IMR-90 (cell line): ENCODE measurements at regions not wholly inside any gene's neighbourhood (a gene's known extent, or its start where the extent isn't known, plus 50 kb on each side); places are given as distances from the start of the nearest gene placed in this dataset.
A peak's percentile ranks its signal among the peaks of the same experiment; 100 is the strongest.

Experiments used
- ATAC-seq: fragments of 200-7000 bp; cut with Tn5 transposase; 2 replicates; pipeline ENCODE4 v1.9.1; 2020; ENCODE audit warnings: low read depth, mild to moderate bottlenecking, moderate library complexity
- BruUV-seq: library from RNA; stranded (reverse); fragments of 400-500 nt; replicated peaks from 2 replicates; lab custom pipeline; 2021; lab: Mats Ljungman, UMichigan
- CTCF ChIA-PET: fragments of 300-600 bp; formaldehyde crosslinking; extraction: SDS; loops from one replicate; lab custom pipeline; 2021; ENCODE audit warnings: antibody characterized with exemption; lab: Yijun Ruan, JAX
- POLR2A ChIA-PET: fragments of 300-600 bp; sonication (Branson Sonifier 250); formaldehyde crosslinking; loops from one replicate; lab custom pipeline; 2022; ENCODE audit warnings: antibody characterized with exemption; ENCODE audit not compliant: unreplicated experiment; lab: Charles Lee
- DNase-seq: peaks from one replicate; pipeline ENCODE4 v3.0.0; 2013
- H2AFZ ChIP-seq: replicated peaks from 2 replicates; pipeline ENCODE3; 2013; ENCODE audit warnings: low read length, mild to moderate bottlenecking; ENCODE audit not compliant: poor library complexity
- H2AK5ac ChIP-seq: 2 replicates; pipeline ENCODE4 v1.6.1; 2013; ENCODE audit warnings: low read depth, low read length, inconsistent platforms
- H2AK9ac ChIP-seq: replicated peaks from 2 replicates; pipeline ENCODE3; 2013; ENCODE audit warnings: mild to moderate bottlenecking, low read depth, low read length, moderate library complexity; ENCODE audit not compliant: poor library complexity
- H2BK120ac ChIP-seq: 2 replicates; pipeline ENCODE4 v1.6.1; 2013; ENCODE audit warnings: low read depth, low read length, inconsistent platforms
- H2BK15ac ChIP-seq: 3 replicates; pipeline ENCODE4 v1.6.1; 2013; ENCODE audit warnings: low read depth, low read length, inconsistent platforms
- H2BK20ac ChIP-seq: 2 replicates; pipeline ENCODE4 v1.6.1; 2013; ENCODE audit warnings: low read depth, mild to moderate bottlenecking, inconsistent platforms, low read length, moderate library complexity
- H2BK5ac ChIP-seq: 2 replicates; pipeline ENCODE4 v1.6.1; 2013; ENCODE audit warnings: mild to moderate bottlenecking, low read depth, low read length, inconsistent platforms; ENCODE audit not compliant: poor library complexity, severe bottlenecking
- H3K14ac ChIP-seq: replicated peaks from 2 replicates; pipeline ENCODE4 v1.6.1; 2013; ENCODE audit warnings: low read depth, low read length, inconsistent platforms
- H3K18ac ChIP-seq: 2 replicates; pipeline ENCODE4 v1.6.1; 2013; ENCODE audit warnings: low read depth, low read length, control low read depth
- H3K23ac ChIP-seq: 2 replicates; pipeline ENCODE4 v1.6.1; 2013; ENCODE audit warnings: low read depth, low read length, inconsistent platforms
- H3K27ac ChIP-seq: 2 replicates; pipeline ENCODE4 v1.5.1; 2013; ENCODE audit warnings: mild to moderate bottlenecking, control low read depth, low read length; ENCODE audit not compliant: insufficient read depth
- H3K27me3 ChIP-seq: 2 replicates; pipeline ENCODE4 v1.6.1; 2013; ENCODE audit warnings: low read length; ENCODE audit not compliant: control insufficient read depth, insufficient read depth
- H3K36me3 ChIP-seq: 2 replicates; pipeline ENCODE4 v1.6.1; 2013; ENCODE audit warnings: low read length, mixed read lengths; ENCODE audit not compliant: control insufficient read depth, insufficient read depth
- H3K4ac ChIP-seq: 2 replicates; pipeline ENCODE4 v1.6.1; 2013; ENCODE audit warnings: low read depth, low read length, inconsistent platforms
- H3K4me1 ChIP-seq: 2 replicates; pipeline ENCODE4 v1.6.1; 2013; ENCODE audit warnings: low read length, mixed read lengths; ENCODE audit not compliant: control insufficient read depth, insufficient read depth
- H3K4me2 ChIP-seq: 2 replicates; pipeline ENCODE4 v1.6.1; 2013; ENCODE audit warnings: low read depth, mild to moderate bottlenecking, control low read depth, low read length, moderate library complexity
- H3K4me3 ChIP-seq: 2 replicates; pipeline ENCODE4 v1.5.1; 2013; ENCODE audit warnings: low read depth, mild to moderate bottlenecking, control low read depth, low read length, moderate library complexity; ENCODE audit not compliant: insufficient read depth
- H3K56ac ChIP-seq: 2 replicates; pipeline ENCODE4 v1.6.1; 2013; ENCODE audit warnings: low read length, inconsistent platforms; ENCODE audit not compliant: insufficient read depth; ENCODE audit errors: extremely low read depth
- H3K79me1 ChIP-seq, 2 experiments: 2 replicates each; pipeline ENCODE4 v1.6.1; 2013; ENCODE audit warnings: low read length in 2 of 2, inconsistent platforms in 1 of 2, low read depth in 1 of 2
- H3K9ac ChIP-seq: 2 replicates; pipeline ENCODE4 v1.6.1; 2013; ENCODE audit warnings: low read depth, low read length, control low read depth
- H3K9me1 ChIP-seq: 2 replicates; pipeline ENCODE4 v1.6.1; 2013; ENCODE audit warnings: low read length, inconsistent platforms; ENCODE audit not compliant: insufficient read depth
- H3K9me3 ChIP-seq: 2 replicates; pipeline ENCODE4 v1.6.1; 2013; ENCODE audit warnings: low read length; ENCODE audit not compliant: control insufficient read depth, insufficient read depth
- H4K20me1 ChIP-seq: 2 replicates; pipeline ENCODE4 v1.6.1; 2013; ENCODE audit warnings: low read length, inconsistent platforms; ENCODE audit not compliant: insufficient read depth
- H4K5ac ChIP-seq: 2 replicates; pipeline ENCODE4 v1.6.1; 2013; ENCODE audit warnings: mild to moderate bottlenecking, low read depth, low read length, control low read depth
- H4K8ac ChIP-seq, 2 experiments: 2 replicates each; pipeline ENCODE4 v1.6.1; 2013; ENCODE audit warnings: low read depth in 2 of 2, low read length in 2 of 2, control low read depth in 1 of 2, inconsistent platforms in 1 of 2
- H4K91ac ChIP-seq: 2 replicates; pipeline ENCODE4 v1.6.1; 2013; ENCODE audit warnings: low read depth, low read length, inconsistent platforms; ENCODE audit not compliant: insufficient read depth
- CEBPB ChIP-seq: IDR thresholded peaks from 2 replicates; pipeline ENCODE4 v1.6.1; 2012; ENCODE audit warnings: low read depth, low read length, improper control_type of control experiment
- FOS ChIP-seq: fragments of 150-350 bp; IDR thresholded peaks from 2 replicates; pipeline ENCODE4 v1.6.1; 2016; ENCODE audit warnings: low read depth, low read length
- MAFK ChIP-seq: IDR thresholded peaks from 2 replicates; pipeline ENCODE4 v1.6.1; 2012; ENCODE audit warnings: low read depth, low read length, improper control_type of control experiment
- MXI1 ChIP-seq: IDR thresholded peaks from 2 replicates; pipeline ENCODE4 v1.6.1; 2012; ENCODE audit warnings: low read depth, mild to moderate bottlenecking, low read length, moderate library complexity, borderline replicate concordance
- RAD21 ChIP-seq: IDR thresholded peaks from 2 replicates; pipeline ENCODE4 v1.6.1; 2012; ENCODE audit warnings: low read length, improper control_type of control experiment
- SMC3 ChIP-seq: fragments of 150-350 bp; IDR thresholded peaks from 2 replicates; pipeline ENCODE4 v1.6.1; 2016; ENCODE audit warnings: low read depth, mild to moderate bottlenecking, antibody characterized with exemption, low read length, moderate library complexity
- WGBS, 2 experiments: methylation state at CpG; one replicate each; pipeline versions ENCODE4 v1.1.5 to v1.1.7; 2013; ENCODE audit warnings: missing lambda C conversion rate in 2 of 2; ENCODE audit not compliant: insufficient read length in 1 of 2; ENCODE audit errors: extremely low coverage in 2 of 2; 5-methylcytosine and 5-hydroxymethylcytosine counted together
- dilution Hi-C: fragments of 300-500 bp; cut with HindIII; formaldehyde crosslinking; loops from one replicate; pipeline ENCODE4 v1.14.3; 2018; ENCODE audit warnings: low sequenced_read_pairs; ENCODE audit not compliant: unreplicated experiment
- in situ Hi-C: fragments of 300-500 bp; cut with MboI; formaldehyde crosslinking; loops from 3 replicates; pipeline ENCODE4 v1.14.3; 2019; ENCODE audit warnings: low sequenced_read_pairs, inconsistent platforms, mixed read lengths
- intact Hi-C: fragments of 100-400 bp; cut with micrococcal nuclease; formaldehyde crosslinking; loops from 2 replicates; pipeline ENCODE4 v1.10.0; 2022
- TF ChIP-seq, protein P1 (sequence below): conservative IDR thresholded peaks from 2 replicates; pipeline ENCODE4 v1.5.1; 2012; ENCODE audit warnings: mild to moderate bottlenecking, low read depth, low read length, improper control_type of control experiment
- TF ChIP-seq, protein P2 (sequence below): fragments of 150-350 bp; IDR thresholded peaks from 2 replicates; pipeline ENCODE4 v1.6.1; 2016; ENCODE audit warnings: low read depth, mild to moderate bottlenecking, low read length, moderate library complexity, borderline replicate concordance

DNA sequence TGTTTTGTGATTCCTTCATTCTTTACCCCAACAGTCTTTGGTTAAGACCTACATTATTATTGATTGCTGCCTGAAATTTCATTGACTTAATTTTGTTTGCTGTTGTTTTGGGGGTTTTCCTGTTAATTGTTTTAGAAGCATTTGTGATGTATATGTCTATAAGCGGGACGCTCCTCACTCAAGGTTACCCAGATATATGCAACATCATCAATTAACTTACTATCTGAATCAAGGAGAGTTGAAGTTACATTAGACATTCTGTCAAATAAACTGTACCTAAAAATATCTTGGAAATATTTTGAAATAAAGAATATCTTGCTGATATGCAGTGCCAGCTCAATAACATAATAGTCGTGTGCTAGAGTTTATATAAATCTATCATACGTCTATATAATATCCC, 125.9 kb upstream of the CDH18 start:
- no peak overlapping the region for H2AFZ ChIP-seq
- no CpG with 5 or more reads among the region's 4 CpGs for WGBS, 2 experiments
- no peak overlapping the region for H3K4me3 ChIP-seq
- no peak overlapping the region for H3K14ac ChIP-seq
- peaks cover 2% of the 10 kb centered on the region; the same call in 1 of the 2 replicates for H3K9me3 ChIP-seq
- H4K91ac ChIP-seq, result no peak overlapping the region
- H3K23ac ChIP-seq, result no peak overlapping the region
- no peak overlapping the region for H3K9ac ChIP-seq
- in situ Hi-C loops, result no loop called here
- no peak overlapping the region for H3K4me2 ChIP-seq
- no peak overlapping the region for H4K5ac ChIP-seq
- H3K4me1 ChIP-seq, result no peaks in the 10 kb centered on the region
- no peak overlapping the region for H2BK20ac ChIP-seq
- no TSS peak for BruUV-seq
- TF ChIP-seq, protein P1, sequence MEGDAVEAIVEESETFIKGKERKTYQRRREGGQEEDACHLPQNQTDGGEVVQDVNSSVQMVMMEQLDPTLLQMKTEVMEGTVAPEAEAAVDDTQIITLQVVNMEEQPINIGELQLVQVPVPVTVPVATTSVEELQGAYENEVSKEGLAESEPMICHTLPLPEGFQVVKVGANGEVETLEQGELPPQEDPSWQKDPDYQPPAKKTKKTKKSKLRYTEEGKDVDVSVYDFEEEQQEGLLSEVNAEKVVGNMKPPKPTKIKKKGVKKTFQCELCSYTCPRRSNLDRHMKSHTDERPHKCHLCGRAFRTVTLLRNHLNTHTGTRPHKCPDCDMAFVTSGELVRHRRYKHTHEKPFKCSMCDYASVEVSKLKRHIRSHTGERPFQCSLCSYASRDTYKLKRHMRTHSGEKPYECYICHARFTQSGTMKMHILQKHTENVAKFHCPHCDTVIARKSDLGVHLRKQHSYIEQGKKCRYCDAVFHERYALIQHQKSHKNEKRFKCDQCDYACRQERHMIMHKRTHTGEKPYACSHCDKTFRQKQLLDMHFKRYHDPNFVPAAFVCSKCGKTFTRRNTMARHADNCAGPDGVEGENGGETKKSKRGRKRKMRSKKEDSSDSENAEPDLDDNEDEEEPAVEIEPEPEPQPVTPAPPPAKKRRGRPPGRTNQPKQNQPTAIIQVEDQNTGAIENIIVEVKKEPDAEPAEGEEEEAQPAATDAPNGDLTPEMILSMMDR, result no peak
- no peak for TF ChIP-seq FOS
- TF ChIP-seq SMC3, result no peak
- TF ChIP-seq RAD21, result no peak
- TF ChIP-seq CEBPB, result no peak
- TF ChIP-seq, protein P2, sequence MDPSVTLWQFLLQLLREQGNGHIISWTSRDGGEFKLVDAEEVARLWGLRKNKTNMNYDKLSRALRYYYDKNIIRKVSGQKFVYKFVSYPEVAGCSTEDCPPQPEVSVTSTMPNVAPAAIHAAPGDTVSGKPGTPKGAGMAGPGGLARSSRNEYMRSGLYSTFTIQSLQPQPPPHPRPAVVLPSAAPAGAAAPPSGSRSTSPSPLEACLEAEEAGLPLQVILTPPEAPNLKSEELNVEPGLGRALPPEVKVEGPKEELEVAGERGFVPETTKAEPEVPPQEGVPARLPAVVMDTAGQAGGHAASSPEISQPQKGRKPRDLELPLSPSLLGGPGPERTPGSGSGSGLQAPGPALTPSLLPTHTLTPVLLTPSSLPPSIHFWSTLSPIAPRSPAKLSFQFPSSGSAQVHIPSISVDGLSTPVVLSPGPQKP, result no peak
- TF ChIP-seq MAFK, result 0 out of 2 replicates have a peak, but pooled peaks have one; percentile 13
- TF ChIP-seq MXI1, result no peak
- H3K79me1 ChIP-seq, result no peaks in the 10 kb centered on the region
- H3K27ac ChIP-seq, result no peak overlapping the region
- POLR2A ChIA-PET, result no interaction called here
- ATAC-seq, result no peak
- DNase-seq, result no peak
- CTCF ChIA-PET, result no interaction called here
- no peaks in the 10 kb centered on the region for H3K36me3 ChIP-seq
- H2BK120ac ChIP-seq, result no peak overlapping the region
- H3K18ac ChIP-seq, result no peak overlapping the region
- H4K20me1 ChIP-seq, result no peaks in the 10 kb centered on the region
- no peak overlapping the region for H3K4ac ChIP-seq
- intact Hi-C loops, result no loop called here
- H3K56ac ChIP-seq, result no peak overlapping the region
- H2BK15ac ChIP-seq, result no peak overlapping the region
- no peak overlapping the region for H2AK9ac ChIP-seq
- no peak overlapping the region for H4K8ac ChIP-seq
- no peaks in the 10 kb centered on the region for H3K27me3 ChIP-seq
- H2AK5ac ChIP-seq, result no peak overlapping the region
- H3K9me1 ChIP-seq, result no peaks in the 10 kb centered on the region
- H2BK5ac ChIP-seq, result no peak overlapping the region
- dilution Hi-C loops, result no loop called here
